A549 (cell line): ENCODE measurements at regions not wholly inside any gene's neighbourhood (a gene's known extent, or its start where the extent isn't known, plus 50 kb on each side); places are given as distances from the start of the nearest gene placed in this dataset.

Source experiments
- ATAC-seq, 2 experiments: fragments of 200-7000 bp in 1 of 2; fragments of >200 bp in 1 of 2; cut with Nextera tagmentation in 1 of 2; cut with Tn5 transposase in 1 of 2; 3 replicates each; pipeline versions ENCODE4 v1.8.0 to v1.9.1; 2018 to 2020; ENCODE audit warnings: mild to moderate bottlenecking in 1 of 2, moderate library complexity in 1 of 2
- CTCF ChIA-PET: fragments of 300-600 bp; sonication (Branson Sonifier 250); formaldehyde crosslinking; extraction: SDS; loops from one replicate; lab custom pipeline; 2021; ENCODE audit warnings: antibody characterized with exemption, inconsistent platforms; lab: Yijun Ruan, JAX
- POLR2A ChIA-PET: fragments of 350-600 bp; formaldehyde crosslinking; extraction: SDS; loops from one replicate; lab custom pipeline; 2021; ENCODE audit warnings: antibody characterized with exemption, inconsistent platforms; lab: Yijun Ruan, JAX
- DNase-seq, 2 experiments: peaks; one replicate each; pipeline versions ENCODE4 v3.0.0 to v3.0.0-alpha.2; 2011 to 2016; ENCODE audit warnings: low read depth in 1 of 2, low spot score in 1 of 2
- FAIRE-seq: peaks from 2 replicates; lab custom pipeline; 2011; peaks lifted over from hg19 to GRCh38; lab: Jason Lieb, UNC
- H3K27ac ChIP-seq, 2 experiments: fragments of >200 bp; sonication (Bioruptor Twin); formaldehyde crosslinking; 3 replicates each; pipeline ENCODE4 v1.5.1; 2016 to 2017
- H3K4me1 ChIP-seq: fragments of >200 bp; sonication (Bioruptor Twin); formaldehyde crosslinking; 3 replicates; pipeline ENCODE4 v1.6.1; 2016
- H3K4me2 ChIP-seq: fragments of >200 bp; sonication (Bioruptor Twin); formaldehyde crosslinking; 3 replicates; pipeline ENCODE4 v1.6.1; 2016
- H3K4me3 ChIP-seq: fragments of >200 bp; sonication (Bioruptor Twin); formaldehyde crosslinking; 3 replicates; pipeline ENCODE4 v1.5.1; 2016
- H3K9me3 ChIP-seq: fragments of >200 bp; sonication (Bioruptor Twin); formaldehyde crosslinking; 3 replicates; pipeline ENCODE4 v1.6.1; 2016
- BHLHE40 ChIP-seq: IDR thresholded peaks from 2 replicates; pipeline ENCODE4 v1.6.1; 2012; ENCODE audit warnings: low read depth, low read length, inconsistent platforms
- CBX8 ChIP-seq: fragments of 200-600 bp; sonication (generic); IDR thresholded peaks from 2 replicates; pipeline ENCODE4 v1.6.1; 2016
- CHD2 ChIP-seq: fragments of 150-350 bp; IDR thresholded peaks from 2 replicates; pipeline ENCODE4 v1.6.1; 2014; ENCODE audit warnings: low read length; ENCODE audit not compliant: partially characterized antibody
- EHF ChIP-seq: fragments of 250-450 bp; sonication (Bioruptor Pico); IDR thresholded peaks from 2 replicates; pipeline ENCODE4 v1.5.0; 2020; ENCODE audit warnings: mild to moderate bottlenecking
- EHMT2 ChIP-seq: fragments of 200-600 bp; sonication (generic); IDR thresholded peaks from 2 replicates; pipeline ENCODE4 v1.6.1; 2016; ENCODE audit warnings: antibody characterized with exemption, low read depth, mild to moderate bottlenecking, moderate library complexity
- ELK1 ChIP-seq: fragments of 150-350 bp; IDR thresholded peaks from 2 replicates; pipeline ENCODE4 v1.6.1; 2014; ENCODE audit warnings: low read depth, mild to moderate bottlenecking, low read length
- EP300 ChIP-seq, 2 experiments: fragments of >200 bp; sonication (Bioruptor Twin); formaldehyde crosslinking; IDR thresholded peaks; 2 replicates in 1 of 2; 3 replicates in 1 of 2; pipeline ENCODE4 v1.6.1; 2016 to 2017
- FOSL2 ChIP-seq, 2 experiments: fragments of 450-650 bp in 1 of 2; fragments of >200 bp in 1 of 2; sonication (Bioruptor Twin) in 1 of 2; formaldehyde crosslinking; IDR thresholded peaks; 2 replicates each; pipeline versions ENCODE4 v1.5.0 to v1.6.1; 2016 to 2020; ENCODE audit warnings: mild to moderate bottlenecking in 1 of 2, moderate library complexity in 1 of 2
- GATA3 ChIP-seq: IDR thresholded peaks from 2 replicates; pipeline ENCODE4 v1.6.1; 2012; ENCODE audit warnings: borderline replicate concordance
- HOXB13 ChIP-seq: fragments of 250-450 bp; sonication (Bioruptor Pico); IDR thresholded peaks from 2 replicates; pipeline ENCODE4 v1.5.0; 2020; ENCODE audit warnings: low read depth, mild to moderate bottlenecking, moderate library complexity
- HOXB5 ChIP-seq: fragments of 250-450 bp; sonication (Bioruptor Pico); IDR thresholded peaks from 2 replicates; pipeline ENCODE4 v1.5.0; 2020; ENCODE audit warnings: mild to moderate bottlenecking, moderate library complexity
- JUN ChIP-seq, 2 experiments: fragments of >200 bp; sonication (Bioruptor Twin); formaldehyde crosslinking; IDR thresholded peaks; 2 replicates in 1 of 2; 3 replicates in 1 of 2; pipeline ENCODE4 v1.6.1; 2016 to 2017
- JUNB ChIP-seq: fragments of >200 bp; sonication (Bioruptor Twin); formaldehyde crosslinking; IDR thresholded peaks from 2 replicates; pipeline ENCODE4 v1.6.1; 2016
- MAFK ChIP-seq: fragments of 450-650 bp; IDR thresholded peaks from 2 replicates; pipeline ENCODE4 v1.6.1; 2014; ENCODE audit not compliant: partially characterized antibody
- NFE2L2 ChIP-seq: fragments of 150-350 bp; conservative IDR thresholded peaks from 2 replicates; pipeline ENCODE4 v1.6.1; 2014; ENCODE audit warnings: low read length
- NR3C1 ChIP-seq: fragments of >200 bp; sonication (Bioruptor Twin); formaldehyde crosslinking; IDR thresholded peaks from 3 replicates; pipeline ENCODE4 v1.6.1; 2017
- PHF8 ChIP-seq: fragments of 200-600 bp; sonication (generic); IDR thresholded peaks from 2 replicates; pipeline ENCODE4 v1.6.1; 2016; ENCODE audit warnings: low read depth, mild to moderate bottlenecking, antibody characterized with exemption, moderate library complexity, borderline replicate concordance
- POLR2A ChIP-seq: IDR thresholded peaks from 2 replicates; pipeline ENCODE4 v1.6.1; 2012; ENCODE audit warnings: mild to moderate bottlenecking, low read length
- POLR2AphosphoS2 ChIP-seq: conservative IDR thresholded peaks from 2 replicates; pipeline ENCODE4 v1.6.1; 2012; ENCODE audit warnings: low read length, improper control_type of control experiment, inconsistent platforms
- RCOR1 ChIP-seq: fragments of 150-350 bp; IDR thresholded peaks from 2 replicates; pipeline ENCODE4 v1.6.1; 2014; ENCODE audit warnings: antibody characterized with exemption, low read length, low read depth
- TFCP2L1 ChIP-seq: fragments of 250-450 bp; sonication (Bioruptor Pico); IDR thresholded peaks from 2 replicates; pipeline ENCODE4 v1.5.0; 2021; ENCODE audit warnings: mild to moderate bottlenecking
- TP53 ChIP-seq: fragments of 250-450 bp; sonication (Bioruptor Pico); IDR thresholded peaks from 2 replicates; pipeline ENCODE4 v1.5.0; 2021; ENCODE audit warnings: mild to moderate bottlenecking, moderate library complexity
- ZNF302 ChIP-seq: fragments of 250-450 bp; sonication (Bioruptor Pico); IDR thresholded peaks from 2 replicates; pipeline ENCODE4 v1.9.0; 2021; ENCODE audit warnings: inconsistent platforms, mild to moderate bottlenecking, moderate library complexity
- ZSCAN20 ChIP-seq: fragments of 250-450 bp; sonication (Bioruptor Pico); IDR thresholded peaks from 2 replicates; pipeline ENCODE4 v1.8.0; 2022; ENCODE audit warnings: mild to moderate bottlenecking, moderate library complexity
- WGBS: methylation state at CpG from one replicate; pipeline ENCODE4 v1.1.6; 2017; ENCODE audit errors: missing lambda C conversion rate; 5-methylcytosine and 5-hydroxymethylcytosine counted together
- TF ChIP-seq, protein P1 (sequence below): fragments of >200 bp; sonication (Bioruptor Twin); formaldehyde crosslinking; IDR thresholded peaks from 3 replicates; pipeline ENCODE4 v1.6.1; 2016
- TF ChIP-seq, protein P2 (sequence below): IDR thresholded peaks from 2 replicates; pipeline ENCODE4 v1.6.1; 2012; ENCODE audit warnings: low read depth, borderline replicate concordance

DNA sequence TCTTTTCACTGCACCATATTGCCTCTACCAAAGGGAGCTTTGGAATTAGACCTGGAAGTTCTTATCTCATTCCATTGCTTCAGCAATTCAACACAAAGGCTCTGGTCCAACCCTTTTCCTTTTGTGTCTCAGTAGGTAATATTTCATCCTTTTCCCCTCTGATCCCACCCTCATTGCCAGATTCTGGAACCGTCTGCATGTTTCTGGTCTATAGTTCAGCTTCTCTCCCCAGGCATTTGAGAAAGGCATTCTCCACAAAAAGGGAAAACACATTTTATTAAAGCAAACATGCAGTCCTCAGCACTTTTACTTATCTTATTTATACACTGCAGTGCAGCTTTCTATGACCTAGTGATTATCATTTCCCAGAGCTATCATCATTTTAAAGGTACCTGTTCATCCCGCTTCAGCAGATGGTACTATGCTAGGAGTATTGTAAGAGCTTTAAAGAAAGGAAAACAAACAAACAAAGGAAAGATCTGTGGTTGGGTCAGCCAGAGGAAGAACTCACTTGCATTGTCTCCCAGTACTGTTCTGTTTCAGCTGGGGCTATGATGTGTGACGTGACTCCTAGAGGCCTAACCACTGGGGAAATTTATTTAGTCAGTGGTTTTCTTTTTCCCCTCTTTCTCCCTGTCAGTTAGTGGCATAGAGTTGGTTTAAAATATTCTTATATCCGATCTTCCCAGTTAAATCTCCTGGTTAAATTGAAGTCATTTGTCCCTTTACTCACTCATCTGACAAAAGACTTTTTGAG lies 269.2 kb downstream of the TMEM38B start:
- no peak for FAIRE-seq
- H3K27ac ChIP-seq: no peak overlapping the region
- no peaks in the 10 kb centered on the region for H3K9me3 ChIP-seq
- 14% methylated on average over 4 of the region's 4 CpGs for WGBS
- DNase-seq: no peak
- H3K4me3 ChIP-seq: no peak overlapping the region
- TF ChIP-seq PHF8: no peak
- no peak for TF ChIP-seq EHF (CRISPR knock-in tag)
- TF ChIP-seq JUNB: no peak
- TF ChIP-seq, protein P1, sequence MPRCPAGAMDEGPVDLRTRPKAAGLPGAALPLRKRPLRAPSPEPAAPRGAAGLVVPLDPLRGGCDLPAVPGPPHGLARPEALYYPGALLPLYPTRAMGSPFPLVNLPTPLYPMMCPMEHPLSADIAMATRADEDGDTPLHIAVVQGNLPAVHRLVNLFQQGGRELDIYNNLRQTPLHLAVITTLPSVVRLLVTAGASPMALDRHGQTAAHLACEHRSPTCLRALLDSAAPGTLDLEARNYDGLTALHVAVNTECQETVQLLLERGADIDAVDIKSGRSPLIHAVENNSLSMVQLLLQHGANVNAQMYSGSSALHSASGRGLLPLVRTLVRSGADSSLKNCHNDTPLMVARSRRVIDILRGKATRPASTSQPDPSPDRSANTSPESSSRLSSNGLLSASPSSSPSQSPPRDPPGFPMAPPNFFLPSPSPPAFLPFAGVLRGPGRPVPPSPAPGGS: no peak
- TF ChIP-seq, protein P2, sequence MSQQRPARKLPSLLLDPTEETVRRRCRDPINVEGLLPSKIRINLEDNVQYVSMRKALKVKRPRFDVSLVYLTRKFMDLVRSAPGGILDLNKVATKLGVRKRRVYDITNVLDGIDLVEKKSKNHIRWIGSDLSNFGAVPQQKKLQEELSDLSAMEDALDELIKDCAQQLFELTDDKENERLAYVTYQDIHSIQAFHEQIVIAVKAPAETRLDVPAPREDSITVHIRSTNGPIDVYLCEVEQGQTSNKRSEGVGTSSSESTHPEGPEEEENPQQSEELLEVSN: no peak
- TF ChIP-seq RCOR1: no peak
- no peak for TF ChIP-seq NR3C1
- TF ChIP-seq ZNF302 (CRISPR knock-in tag): no peak
- no peak for TF ChIP-seq GATA3
- no peak for TF ChIP-seq TFCP2L1 (CRISPR knock-in tag)
- TF ChIP-seq CBX8: no peak
- no peak for TF ChIP-seq EP300 (IDR thresholded peaks at IDR 0.05)
- no peak for TF ChIP-seq NFE2L2
- TF ChIP-seq JUN (IDR thresholded peaks at IDR 0.05): no peak
- TF ChIP-seq EHMT2: no peak
- no peak for TF ChIP-seq POLR2A
- TF ChIP-seq POLR2AphosphoS2: no peak
- no peak for TF ChIP-seq FOSL2 (IDR thresholded peaks at IDR 0.05)
- no peak for TF ChIP-seq FOSL2 (CRISPR knock-in tag; IDR thresholded peaks at IDR 0.05)
- no peak for TF ChIP-seq CHD2
- no peak for ATAC-seq
- ChIA-PET CTCF (interaction anchor here (0.9 to 1.2 kb wide), 3 partner anchors 21 to 1176 kb away, joined by 3 read pairs; no protein-coding TSS in a partner anchor), POLR2A (no interaction called here)
- no peaks in the 10 kb centered on the region for H3K4me1 ChIP-seq
- H3K4me2 ChIP-seq: no peak overlapping the region

GRCh38 chr9:105964156-105964555 lies 269.8 kb downstream of the TMEM38B start:
- FAIRE-seq (no peak), ATAC-seq (no peak), DNase-seq (no peak)
- H3K4me3 ChIP-seq: no peak overlapping the region
- no peak overlapping the region for H3K27ac ChIP-seq
- CTCF ChIA-PET: interaction anchor here (1.0 to 1.2 kb wide), 2 partner anchors 21 to 1176 kb away, joined by 3 read pairs; no protein-coding TSS in a partner anchor
- no peaks in the 10 kb centered on the region for H3K4me1 ChIP-seq
- TF ChIP-seq, protein P2: no peak
- TF ChIP-seq ZNF302 (CRISPR knock-in tag) (no peak), HOXB13 (CRISPR knock-in tag) (no peak), EHF (CRISPR knock-in tag) (no peak), HOXB5 (CRISPR knock-in tag) (no peak), ZSCAN20 (CRISPR knock-in tag) (no peak), TP53 (CRISPR knock-in tag) (no peak), BHLHE40 (no peak), EP300 (IDR thresholded peaks at IDR 0.05) (no peak), EHMT2 (no peak), ELK1 (no peak), GATA3 (no peak), MAFK (no peak)
- POLR2A ChIA-PET: no interaction called here
- H3K9me3 ChIP-seq: no peaks in the 10 kb centered on the region
- H3K4me2 ChIP-seq: no peak overlapping the region
